Endothelial cell of umbilical vein (primary cell): ENCODE measurements at regions not wholly inside any gene's neighbourhood (a gene's known extent, or its start where the extent isn't known, plus 50 kb on each side); places are given as distances from the start of the nearest gene placed in this dataset.

Source experiments
- BruUV-seq: library from RNA; stranded (reverse); fragments of 400-500 nt; replicated peaks from 2 replicates; lab custom pipeline; 2021; lab: Mats Ljungman, UMichigan
- CTCF ChIA-PET: fragments of 300-600, 350-600 bp; sonication (Branson Sonifier 250); formaldehyde crosslinking; loops from one replicate; lab custom pipeline; 2021; ENCODE audit warnings: antibody characterized with exemption, inconsistent platforms; lab: Charles Lee
- POLR2A ChIA-PET: fragments of 300-600, 350-600 bp; sonication (Branson Sonifier 250); formaldehyde crosslinking; loops from one replicate; lab custom pipeline; 2021; ENCODE audit warnings: antibody characterized with exemption, inconsistent platforms; lab: Charles Lee
- DNase-seq: peaks from one replicate; pipeline ENCODE4 v3.0.0-alpha.2; 2011; ENCODE audit warnings: low read depth, low spot score
- FAIRE-seq: peaks from 2 replicates; lab custom pipeline; 2011; peaks lifted over from hg19 to GRCh38; lab: Jason Lieb, UNC
- H2AFZ ChIP-seq: 2 replicates; pipeline ENCODE4 v1.6.0; 2012; ENCODE audit warnings: low read depth, low read length, control low read depth, inconsistent platforms
- H3K27ac ChIP-seq: 2 replicates; pipeline ENCODE4 v1.5.1; 2011; ENCODE audit warnings: low read depth, mild to moderate bottlenecking, control low read depth, low read length, moderate library complexity; ENCODE audit not compliant: insufficient read depth
- H3K27me3 ChIP-seq, 2 experiments: 2 replicates each; pipeline versions ENCODE4 v1.6.0 to v1.6.1; 2011; ENCODE audit warnings: low read length in 2 of 2, mixed read lengths in 1 of 2; ENCODE audit not compliant: control insufficient read depth in 2 of 2, insufficient read depth in 2 of 2
- H3K36me3 ChIP-seq, 2 experiments: 2 replicates in 1 of 2; 3 replicates in 1 of 2; pipeline ENCODE4 v1.5.1; 2011; ENCODE audit warnings: low read length in 2 of 2, mild to moderate bottlenecking in 1 of 2, moderate library complexity in 1 of 2; ENCODE audit not compliant: control insufficient read depth in 2 of 2, insufficient read depth in 2 of 2; ENCODE audit errors: extremely low read depth in 1 of 2
- H3K4me1 ChIP-seq: 3 replicates; pipeline ENCODE4 v1.5.1; 2011; ENCODE audit warnings: mild to moderate bottlenecking, low read length; ENCODE audit not compliant: control insufficient read depth, insufficient read depth; ENCODE audit errors: extremely low read depth
- H3K4me2 ChIP-seq: 2 replicates; pipeline ENCODE4 v1.6.1; 2011; ENCODE audit warnings: low read length, control low read depth, mixed read lengths; ENCODE audit not compliant: insufficient read depth
- H3K4me3 ChIP-seq, 3 experiments: fragments of 200-600 bp in 1 of 3; sonication (generic), shearing (Covaris generic) in 1 of 3; replicated peaks in 1 of 3; 2 replicates each; pipeline ENCODE4 v1.5.1; 2011 to 2016; ENCODE audit warnings: control low read depth in 3 of 3, low read length in 3 of 3, mild to moderate bottlenecking in 2 of 3, inconsistent platforms in 1 of 3, low read depth in 1 of 3, moderate library complexity in 1 of 3; ENCODE audit not compliant: insufficient read depth in 1 of 3
- H3K79me2 ChIP-seq: 2 replicates; pipeline ENCODE4 v1.6.0; 2012; ENCODE audit warnings: low read length, inconsistent platforms; ENCODE audit not compliant: control insufficient read depth, insufficient read depth
- H3K9ac ChIP-seq: replicated peaks from 2 replicates; pipeline ENCODE3; 2011; ENCODE audit warnings: low read length, control low read depth; ENCODE audit not compliant: insufficient read depth; ENCODE audit errors: extremely low read depth
- H3K9me1 ChIP-seq: replicated peaks from 3 replicates; pipeline ENCODE4 v1.6.0; 2011; ENCODE audit warnings: mild to moderate bottlenecking, low read length; ENCODE audit not compliant: control insufficient read depth, insufficient read depth; ENCODE audit errors: extremely low read depth
- H3K9me3 ChIP-seq: replicated peaks from 2 replicates; pipeline ENCODE4 v1.5.1; 2012; ENCODE audit warnings: low read length, inconsistent platforms; ENCODE audit not compliant: control insufficient read depth, insufficient read depth
- H4K20me1 ChIP-seq: replicated peaks from 2 replicates; pipeline ENCODE3; 2011; ENCODE audit warnings: mild to moderate bottlenecking, low read length; ENCODE audit not compliant: control insufficient read depth, insufficient read depth; ENCODE audit errors: extremely low read depth
- CTCF ChIP-seq, 2 donors: IDR thresholded peaks; 1 replicate in 1 of 2; 2 replicates in 1 of 2; pipeline ENCODE4 v1.5.1; 2011; ENCODE audit warnings: low read length in 2 of 2, mild to moderate bottlenecking in 2 of 2, moderate library complexity in 2 of 2, control low read depth in 1 of 2, inconsistent platforms in 1 of 2, low read depth in 1 of 2; ENCODE audit not compliant: insufficient read depth in 1 of 2; ENCODE audit errors: extremely low read depth in 1 of 2
- EZH2 ChIP-seq: IDR thresholded peaks from 2 replicates; pipeline ENCODE4 v1.6.1; 2012; ENCODE audit warnings: borderline replicate concordance, low read depth, mild to moderate bottlenecking, moderate library complexity, low read length, inconsistent platforms; ENCODE audit not compliant: severe bottlenecking
- FOS ChIP-seq: IDR thresholded peaks from 2 replicates; pipeline ENCODE4 v1.6.1; 2011; ENCODE audit warnings: mild to moderate bottlenecking, low read length, moderate library complexity, borderline replicate concordance; ENCODE audit not compliant: insufficient read depth
- GATA2 ChIP-seq: IDR thresholded peaks from 2 replicates; pipeline ENCODE4 v1.7.0; 2011; ENCODE audit warnings: low read depth, mild to moderate bottlenecking, moderate library complexity, mixed read lengths, low read length; ENCODE audit not compliant: insufficient read length, insufficient read depth
- JUN ChIP-seq: IDR thresholded peaks from 2 replicates; pipeline ENCODE4 v1.6.1; 2011; ENCODE audit warnings: borderline replicate concordance, low read depth; ENCODE audit not compliant: insufficient read length, insufficient read depth
- MYC ChIP-seq: IDR thresholded peaks from one replicate; pipeline ENCODE4 v1.6.1; 2011; ENCODE audit warnings: mild to moderate bottlenecking, low read depth, low read length
- POLR2A ChIP-seq: IDR thresholded peaks from 2 replicates; pipeline ENCODE4 v1.6.1; 2012; ENCODE audit warnings: low read depth, mild to moderate bottlenecking, control low read depth, low read length
- POLR2AphosphoS5 ChIP-seq: IDR thresholded peaks from 2 replicates; pipeline ENCODE4 v1.6.1; 2012; ENCODE audit warnings: low read depth, mild to moderate bottlenecking, control low read depth, low read length, moderate library complexity; ENCODE audit not compliant: insufficient read depth
- dilution Hi-C: fragments of 300-500 bp; cut with MboI; formaldehyde crosslinking; loops from one replicate; pipeline ENCODE4 v1.15.0; 2019; ENCODE audit warnings: low sequenced_read_pairs; ENCODE audit not compliant: extremely low pct_ligation_motif_present
- intact Hi-C: fragments of 100-400 bp; cut with micrococcal nuclease; formaldehyde crosslinking; loops from one replicate; pipeline ENCODE4 v1.10.0; 2022
- TF ChIP-seq, protein P1 (sequence below): IDR thresholded peaks from 2 replicates; pipeline ENCODE4 v1.6.1; 2011; ENCODE audit not compliant: insufficient read depth, insufficient read length

DNA sequence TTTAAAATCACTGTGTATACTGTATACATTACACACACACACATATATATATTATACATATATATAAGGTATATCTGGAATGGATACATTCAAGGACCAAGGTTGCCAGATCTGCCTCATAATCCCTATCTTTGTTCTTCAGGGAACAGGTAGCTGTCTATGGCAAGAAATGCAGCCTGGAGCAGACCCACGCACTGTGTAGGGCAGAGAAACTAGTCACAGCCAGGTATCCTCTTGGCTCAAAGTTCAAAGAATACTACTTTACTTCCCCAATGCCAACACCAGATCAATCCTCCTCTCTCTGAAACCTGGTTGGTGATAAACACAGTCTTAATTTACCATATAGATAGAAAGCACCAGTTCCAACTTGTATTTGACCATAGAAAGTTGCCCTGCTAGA lies 313.6 kb downstream of the PRELID2 start:
- intact Hi-C loops = no loop called here
- POLR2A ChIA-PET = no interaction called here
- Histone ChIP-seq H3K27ac (no peak overlapping the region), H4K20me1 (no peaks in the 10 kb centered on the region), H3K4me3 (no peak overlapping the region), H3K4me1 (no peaks in the 10 kb centered on the region), H3K27me3 (no peaks in the 10 kb centered on the region), H3K36me3 (no peaks in the 10 kb centered on the region), H3K9me3 (no peaks in the 10 kb centered on the region), H3K79me2 (no peaks in the 10 kb centered on the region), H3K4me2 (no peak overlapping the region), H2AFZ (no peak overlapping the region), H3K9me1 (no peaks in the 10 kb centered on the region), H3K9ac (no peak overlapping the region)
- FAIRE-seq (no peak), DNase-seq (no peak)
- dilution Hi-C loops = no loop called here
- CTCF ChIA-PET = no interaction called here
- TF ChIP-seq JUN = no peak
- no peak for TF ChIP-seq CTCF (IDR thresholded peaks at IDR 0.05; ENCODE audit: extremely low read depth in 1 of 2, insufficient read depth in 1 of 2, low read depth in 1 of 2, low read length in 2 of 2)
- TF ChIP-seq, protein P1, sequence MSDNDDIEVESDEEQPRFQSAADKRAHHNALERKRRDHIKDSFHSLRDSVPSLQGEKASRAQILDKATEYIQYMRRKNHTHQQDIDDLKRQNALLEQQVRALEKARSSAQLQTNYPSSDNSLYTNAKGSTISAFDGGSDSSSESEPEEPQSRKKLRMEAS = no peak
- TF ChIP-seq POLR2A = no peak
- TF ChIP-seq FOS = no peak
- TF ChIP-seq GATA2 = no peak
- no peak for TF ChIP-seq EZH2
- no peak for TF ChIP-seq MYC
- TF ChIP-seq POLR2AphosphoS5 = no peak
- BruUV-seq = no TSS peak
